HG02642 (cell line): ENCODE measurements at regions not wholly inside any gene's neighbourhood (a gene's known extent, or its start where the extent isn't known, plus 50 kb on each side); places are given as distances from the start of the nearest gene placed in this dataset.

Experiments
- ATAC-seq: cut with Tn5 transposase; IDR thresholded peaks from one replicate; pipeline ENCODE4 v1.9.1; 2021; ENCODE audit warnings: mild to moderate bottlenecking; ENCODE audit not compliant: unreplicated experiment, poor library complexity

DNA sequence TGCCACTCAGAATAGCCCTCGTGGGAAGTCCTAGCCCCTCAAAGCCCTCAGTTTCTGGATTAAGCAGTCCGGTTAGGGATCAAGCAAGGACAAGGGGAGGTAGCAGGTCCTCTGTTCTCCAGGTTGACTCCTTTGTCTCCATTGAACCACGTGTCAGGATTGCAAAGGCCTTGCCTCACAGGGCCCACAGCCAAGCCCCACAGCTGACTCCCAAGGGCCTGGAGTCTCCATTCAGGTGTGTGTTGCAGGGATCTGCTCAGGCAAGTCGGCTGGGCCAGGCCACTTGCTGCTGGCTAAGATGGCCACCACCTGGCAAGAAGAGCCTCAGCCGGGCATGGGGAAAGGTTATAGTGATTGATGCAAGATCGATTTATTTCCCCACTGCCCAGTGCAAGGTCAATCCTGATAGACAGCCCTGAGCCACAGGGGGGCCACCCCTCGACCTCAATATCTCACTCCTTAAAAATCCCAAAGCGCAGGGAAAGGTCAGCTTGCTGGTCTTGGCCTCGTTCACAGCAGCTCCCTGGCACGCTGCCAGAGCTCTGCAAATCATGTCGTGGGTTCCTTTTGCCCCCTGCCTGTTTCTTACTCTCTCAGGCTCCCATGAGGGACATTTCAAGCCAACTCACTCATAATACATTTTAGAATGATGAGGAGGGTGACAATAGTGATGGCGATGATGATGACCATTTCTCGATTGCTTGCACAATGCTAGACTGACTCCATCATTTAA lies 75.9 kb downstream of the EDN3 start:
- ATAC-seq = no peak

DNA sequence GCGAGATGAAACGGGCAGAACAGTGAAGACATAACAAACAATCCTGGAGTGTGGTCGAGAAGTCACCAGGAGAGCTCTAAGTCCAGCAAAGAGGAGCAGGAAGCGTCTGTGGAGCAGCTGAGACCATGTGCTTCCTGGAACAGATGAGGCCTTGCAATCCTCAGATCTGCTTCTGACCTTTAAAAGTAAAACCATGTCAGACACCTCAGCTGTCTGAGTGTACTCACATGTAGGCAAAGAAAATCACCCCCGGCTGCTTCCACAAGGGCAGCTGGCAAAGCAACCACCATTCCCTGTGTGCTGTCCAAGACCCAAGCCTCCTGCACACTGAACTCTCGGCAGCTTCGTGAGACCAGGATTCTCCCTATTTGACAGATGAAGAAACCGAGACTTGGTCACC lies 76.6 kb downstream of the EDN3 start:
- no peak for ATAC-seq

DNA sequence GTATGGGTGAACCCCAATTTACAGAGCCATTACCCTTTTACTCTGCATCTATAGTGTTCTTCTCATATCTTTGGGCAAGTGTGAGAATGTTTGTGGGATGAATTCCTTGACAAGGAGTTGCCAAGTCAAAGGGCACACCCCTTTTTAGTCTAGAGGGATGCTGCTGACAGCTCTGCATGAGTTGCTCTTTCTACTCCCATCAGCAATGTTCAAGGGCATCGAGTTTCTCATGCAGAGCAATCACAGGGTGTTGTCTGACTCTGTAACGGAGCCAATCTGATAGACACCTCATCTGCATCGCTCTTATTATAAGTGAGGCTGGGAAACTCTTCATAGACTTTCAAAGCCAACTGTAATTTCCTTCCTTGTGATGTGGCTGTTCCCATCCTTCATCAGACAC lies 77.4 kb downstream of the EDN3 start:
- no peak for ATAC-seq

DNA sequence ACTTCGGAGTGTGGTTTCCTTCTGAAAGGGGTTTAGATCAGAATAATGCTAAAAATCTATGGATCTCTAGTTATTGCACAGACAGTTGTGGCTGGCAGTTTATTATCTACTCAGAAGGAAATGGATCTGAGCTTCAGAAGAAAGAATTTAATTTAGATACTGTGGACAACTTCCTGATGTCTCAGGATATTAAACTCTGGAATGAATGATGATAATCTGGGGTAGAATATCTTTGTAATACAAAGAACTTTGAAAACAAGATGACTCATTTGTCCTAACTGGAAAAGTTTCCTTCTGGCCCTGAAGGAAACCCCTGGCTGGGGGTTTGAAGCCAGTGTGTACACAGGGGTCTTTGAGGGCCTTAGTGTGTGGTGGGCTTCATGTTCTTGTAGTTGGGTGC lies 78.0 kb downstream of the EDN3 start:
- ATAC-seq = no peak

DNA sequence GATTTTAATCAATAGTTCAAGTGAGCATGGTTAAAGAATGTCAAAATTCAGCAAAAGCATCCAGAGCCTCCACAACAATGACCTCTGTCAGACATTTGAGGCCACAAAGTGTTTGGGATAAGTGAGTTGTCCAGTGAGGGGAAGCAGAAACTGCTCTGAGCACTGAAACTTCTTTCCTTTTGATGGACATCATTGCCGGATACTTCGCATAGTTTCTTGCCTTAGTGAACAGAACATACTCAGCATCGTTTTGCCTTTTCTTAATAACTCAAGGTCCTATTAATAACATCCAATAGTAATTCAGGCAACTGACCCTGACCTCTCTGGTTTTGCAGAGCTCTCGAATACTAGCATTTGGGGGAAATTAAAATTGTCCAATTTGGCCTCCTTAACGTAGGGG lies 78.6 kb downstream of the EDN3 start:
- ATAC-seq = no peak

DNA sequence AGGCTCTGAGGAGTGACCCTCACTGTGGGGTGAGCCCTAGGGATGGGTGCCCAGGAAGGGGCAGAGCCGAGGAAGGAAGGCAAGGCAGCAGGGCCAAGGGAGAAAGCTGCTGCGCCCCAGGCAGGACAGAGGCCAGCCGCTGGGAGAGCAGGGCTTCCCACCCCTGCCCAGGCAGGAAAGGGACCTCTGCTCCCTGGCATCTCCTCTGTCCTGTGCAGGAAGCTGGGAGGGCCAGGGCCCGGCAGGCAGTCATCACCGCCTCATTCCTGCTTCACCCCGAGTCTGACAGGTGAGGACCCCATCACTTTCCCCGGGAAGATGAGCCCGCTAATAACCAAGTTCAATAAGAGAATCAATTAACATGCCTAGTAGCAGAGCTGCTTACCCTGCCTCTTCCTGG lies 81.3 kb downstream of the EDN3 start:
- no peak for ATAC-seq

DNA sequence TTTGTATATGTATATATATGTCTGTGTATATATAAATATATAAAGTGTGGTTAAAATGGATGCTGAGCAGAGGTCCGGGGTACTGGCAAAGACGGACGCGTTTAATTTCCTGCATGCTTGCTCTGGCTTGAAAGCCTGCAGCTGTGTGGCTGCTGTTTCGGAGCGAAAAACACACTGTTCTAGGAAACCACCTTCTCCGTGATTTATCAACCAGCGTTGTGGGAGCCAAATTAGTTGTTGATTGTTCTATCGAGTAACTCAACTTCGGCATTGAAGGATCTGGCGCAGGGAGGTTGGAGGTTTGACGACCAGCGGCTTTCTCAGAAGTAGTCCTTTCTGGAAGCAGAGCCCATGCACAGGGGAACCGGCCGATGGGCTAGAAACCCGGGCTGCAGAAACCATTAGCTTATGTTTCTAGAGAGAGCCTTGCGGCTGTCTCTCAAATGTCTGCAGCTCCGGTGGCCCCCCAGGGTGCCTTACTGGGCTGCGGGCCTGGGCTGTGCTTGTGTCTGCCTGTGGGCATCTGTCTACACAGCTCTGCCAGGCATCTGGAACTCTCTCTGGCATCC lies 81.8 kb downstream of the EDN3 start:
- no peak for ATAC-seq

DNA sequence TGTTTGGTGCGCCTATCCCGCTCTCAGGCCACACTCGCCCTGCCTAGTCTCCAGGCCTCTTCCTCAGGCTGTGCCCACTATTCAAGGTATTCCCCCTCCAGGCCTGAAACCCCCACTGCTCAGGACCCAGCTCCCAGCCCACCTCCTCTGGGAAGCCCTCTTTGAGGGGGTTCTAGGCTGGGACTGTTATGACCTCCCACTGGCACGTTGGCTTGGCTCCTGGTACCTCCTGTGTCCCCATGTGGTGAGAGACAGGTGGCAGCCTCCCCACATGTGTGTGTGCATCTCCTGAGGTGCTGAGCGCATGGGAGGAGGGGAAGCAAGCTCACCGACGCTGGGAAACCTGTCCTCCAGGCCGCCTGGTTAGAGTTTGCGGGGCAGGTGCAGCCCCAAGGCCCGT lies 82.5 kb downstream of the EDN3 start:
- no peak for ATAC-seq

DNA sequence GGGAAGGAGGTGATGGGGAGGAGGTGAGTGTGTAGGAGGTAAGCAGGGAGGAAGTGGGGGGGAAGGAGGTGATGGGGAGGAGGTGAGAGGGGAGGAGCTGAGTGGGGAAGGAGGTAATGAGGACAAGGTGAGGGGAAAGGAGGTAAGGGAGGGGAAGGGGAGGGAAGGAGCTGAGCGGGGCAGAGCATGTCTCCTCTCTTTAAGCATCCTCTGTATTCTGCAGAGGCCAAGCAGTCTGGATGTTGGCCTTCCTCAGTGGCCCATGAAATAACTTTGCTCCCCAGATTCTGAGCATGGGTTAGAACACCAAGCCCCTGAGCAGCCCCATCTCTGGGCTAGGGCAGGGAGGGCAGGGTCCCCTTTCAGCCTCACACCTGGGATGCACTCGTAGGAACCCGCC lies 84.6 kb downstream of the EDN3 start:
- ATAC-seq = no peak

DNA sequence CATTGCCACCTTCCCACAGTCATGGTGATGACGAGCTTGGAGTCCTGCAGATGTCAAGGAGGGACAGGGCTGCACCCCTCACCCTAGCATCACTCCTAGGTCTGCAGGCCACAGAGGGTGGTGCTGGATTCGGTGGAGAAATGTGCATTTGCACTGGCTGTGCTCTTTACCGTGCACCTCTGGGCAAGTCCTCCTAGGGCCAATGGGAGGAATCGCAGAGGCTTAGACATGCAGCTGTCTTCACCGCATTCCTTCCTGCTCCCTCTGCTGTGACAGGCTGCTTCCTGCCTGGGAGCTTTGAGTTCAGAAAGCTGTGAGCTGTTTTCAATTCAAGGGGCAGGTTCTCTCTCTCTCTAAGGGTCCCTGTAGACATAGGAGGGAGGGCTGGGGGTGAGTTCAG lies 85.1 kb downstream of the EDN3 start:
- no peak for ATAC-seq

DNA sequence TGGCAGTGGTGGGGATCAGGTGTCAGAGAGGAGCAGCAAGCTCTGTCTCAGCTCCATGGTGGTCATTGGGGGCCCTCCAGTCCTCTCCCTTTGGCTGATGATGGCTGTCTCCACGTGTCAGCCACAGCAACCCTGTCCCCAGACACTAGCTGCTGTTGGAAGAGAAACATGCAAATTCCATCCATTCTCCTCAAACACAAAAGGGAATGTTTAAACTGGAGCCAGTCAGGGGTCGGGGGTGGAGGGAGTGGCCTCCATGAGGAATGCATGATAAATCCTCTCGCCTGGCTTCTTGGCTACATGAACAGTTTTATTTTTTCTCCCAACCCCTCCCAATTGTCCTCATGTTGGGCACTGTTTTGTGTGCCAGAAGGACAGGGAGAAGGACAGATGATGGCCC lies 86.4 kb downstream of the EDN3 start:
- no peak for ATAC-seq

DNA sequence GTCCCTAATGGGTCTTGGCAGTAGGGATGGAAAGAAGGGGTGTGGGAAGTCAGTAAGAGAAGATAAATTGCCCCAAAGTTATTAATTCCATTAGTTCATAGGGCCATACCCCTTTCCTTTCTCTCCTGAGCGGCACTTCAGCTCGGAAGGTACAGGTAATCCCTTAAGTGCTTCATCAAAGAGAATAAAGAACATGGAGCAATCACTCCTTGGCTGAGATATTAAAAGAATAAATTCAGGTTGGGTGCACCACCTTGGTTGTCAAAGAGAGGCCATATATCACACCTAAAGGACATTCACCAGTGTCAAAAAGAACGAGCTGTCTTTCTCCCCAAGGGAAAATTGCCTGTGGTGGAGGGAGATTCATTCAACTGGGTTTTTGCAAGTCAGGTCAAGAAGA lies 87.5 kb downstream of the EDN3 start:
- ATAC-seq = no peak

DNA sequence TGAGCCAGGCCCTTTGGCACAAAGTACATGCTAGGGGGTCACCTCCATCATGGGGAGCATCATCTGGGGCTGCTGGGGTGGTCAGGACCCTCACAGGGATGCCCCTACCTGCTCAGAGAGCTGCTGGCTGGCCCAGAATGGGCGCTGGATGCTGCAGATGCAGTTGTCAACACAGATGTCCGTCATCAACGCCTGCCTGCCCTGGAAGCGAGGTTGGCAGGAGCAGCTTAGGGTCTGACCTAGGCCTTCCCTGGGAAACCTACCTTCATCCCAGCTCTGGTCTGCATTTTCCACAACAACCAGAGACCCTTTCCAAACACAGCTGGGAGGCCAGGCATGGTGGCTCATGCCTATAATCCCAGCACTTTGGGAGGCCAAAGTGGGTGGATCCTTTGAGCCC lies 88.0 kb downstream of the EDN3 start:
- ATAC-seq = no peak

DNA sequence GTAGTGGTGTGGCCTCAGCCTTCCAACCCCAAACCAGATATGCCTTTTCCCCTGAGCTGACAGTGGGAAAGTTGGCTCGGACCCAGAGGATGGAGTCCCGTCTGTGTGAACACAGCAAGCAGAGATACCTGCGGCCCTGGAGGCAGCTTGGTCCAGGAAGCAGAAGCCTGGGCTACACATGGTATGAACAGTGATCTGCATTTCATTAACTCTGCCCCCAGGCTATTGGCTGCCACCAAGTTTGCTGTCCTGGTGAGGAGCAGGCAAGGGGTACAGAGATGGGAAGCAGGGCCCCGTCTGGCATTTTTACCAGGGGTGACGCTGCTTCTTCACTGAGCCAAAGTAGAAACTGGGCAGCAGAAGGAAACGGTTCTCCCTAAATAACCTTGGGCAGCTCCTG lies 90.0 kb downstream of the EDN3 start:
- no peak for ATAC-seq

DNA sequence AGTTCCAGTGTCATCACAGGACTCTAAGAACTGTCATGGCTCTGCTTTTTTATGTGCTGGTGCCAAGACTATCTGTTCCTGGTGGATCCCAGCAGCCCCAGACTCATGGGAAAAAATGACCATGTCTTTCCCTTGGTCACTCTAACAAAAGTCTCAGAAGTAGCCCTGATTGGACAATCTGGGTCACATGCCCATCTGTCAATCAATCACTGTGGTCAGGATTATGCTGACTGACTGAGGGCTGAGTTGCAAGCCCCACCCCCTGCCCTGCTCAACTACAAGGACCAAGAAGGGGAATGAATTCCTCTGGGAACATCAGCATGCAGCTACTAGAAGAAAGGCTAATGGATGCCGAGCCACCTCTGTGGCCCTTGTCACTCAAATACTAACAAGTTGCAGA lies 91.6 kb downstream of the EDN3 start:
- no peak for ATAC-seq

DNA sequence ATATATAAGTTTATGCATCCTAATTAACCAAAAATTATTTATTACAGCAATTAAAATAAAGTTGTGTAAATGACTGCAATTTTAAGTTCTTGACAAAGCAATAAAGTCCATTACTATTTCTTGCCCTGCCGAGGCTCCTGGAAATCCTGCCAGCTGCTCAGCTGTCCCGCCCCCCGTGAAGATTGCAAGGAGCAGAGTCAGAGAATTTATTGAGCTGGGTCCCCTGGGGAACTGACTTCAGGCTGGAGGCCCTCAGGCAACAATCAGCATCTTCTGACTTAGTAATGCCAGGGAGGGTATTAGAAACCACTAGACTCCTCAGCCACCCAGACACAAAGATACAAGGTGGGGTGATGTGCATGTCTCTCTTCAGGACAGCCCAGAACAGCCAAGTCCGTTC lies 92.3 kb downstream of the EDN3 start:
- ATAC-seq = no peak

DNA sequence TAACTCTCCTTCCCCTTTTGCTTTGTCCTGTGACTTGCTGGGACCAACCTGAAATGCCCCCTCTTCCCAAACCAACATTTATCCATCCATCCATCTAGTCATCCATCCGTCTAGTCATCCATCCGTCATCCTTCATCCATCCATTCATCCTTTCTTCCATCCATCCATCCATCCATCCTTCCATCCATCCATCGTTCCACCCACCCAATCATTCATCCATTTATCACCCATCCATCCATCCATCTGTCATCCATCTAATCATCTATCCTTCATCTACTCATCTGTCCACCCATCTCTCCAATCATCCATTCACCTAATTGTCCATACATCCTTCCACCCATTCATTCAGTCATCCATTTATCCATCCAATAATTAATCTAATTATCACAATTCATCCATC lies 92.7 kb downstream of the EDN3 start:
- no peak for ATAC-seq

DNA sequence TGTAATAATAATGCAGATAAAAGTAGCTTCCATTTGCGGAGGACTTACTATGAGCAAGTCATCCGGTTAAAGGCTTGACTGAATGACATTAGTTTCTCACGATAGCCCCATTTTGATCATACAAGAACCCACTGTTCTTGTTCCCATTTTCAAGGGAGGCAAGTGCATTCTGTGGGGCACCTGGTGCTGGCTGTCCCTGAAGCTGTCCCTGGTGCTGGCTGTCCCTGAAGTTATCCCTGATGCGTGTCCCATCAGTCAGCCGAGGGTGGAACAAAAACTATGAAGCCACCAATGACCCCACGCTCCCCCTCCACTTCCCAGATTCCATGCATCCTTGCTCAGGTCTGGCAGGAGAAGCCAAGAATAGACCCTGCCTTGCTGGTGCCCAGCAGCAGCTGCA lies 95.3 kb downstream of the EDN3 start:
- no peak for ATAC-seq

DNA sequence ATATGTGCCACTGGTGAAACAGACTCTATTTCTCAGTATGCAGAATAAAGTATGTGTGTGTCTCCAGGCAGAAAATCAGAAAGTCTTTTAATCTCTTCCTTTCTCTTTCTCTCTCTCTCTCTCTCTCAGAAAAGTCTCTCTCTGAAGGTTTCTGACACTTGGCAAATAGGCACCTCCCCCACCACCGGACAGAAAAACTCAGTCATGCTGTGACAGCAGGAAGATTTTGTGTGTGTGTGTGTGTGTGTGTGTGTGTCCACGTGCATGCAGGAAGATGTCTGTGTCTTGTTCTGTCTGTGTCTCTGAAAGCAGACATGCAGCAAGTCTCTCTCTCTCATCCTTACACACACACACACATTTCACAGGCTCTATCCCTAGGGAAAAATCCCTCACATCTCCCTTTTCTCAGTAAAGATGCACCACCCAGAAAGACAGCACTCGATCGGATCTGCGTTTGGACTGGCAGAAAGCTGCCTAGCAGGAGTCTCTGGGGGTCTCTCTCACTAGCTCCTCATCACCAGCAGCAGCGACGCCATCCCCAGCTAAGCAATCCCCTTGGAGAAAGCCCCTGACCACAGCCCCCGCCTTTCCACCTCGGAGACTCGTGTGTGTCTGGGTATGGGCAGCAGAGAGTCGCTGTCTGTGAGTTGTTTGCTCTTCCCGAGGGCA lies 98.3 kb downstream of the EDN3 start:
- ATAC-seq = no peak

DNA sequence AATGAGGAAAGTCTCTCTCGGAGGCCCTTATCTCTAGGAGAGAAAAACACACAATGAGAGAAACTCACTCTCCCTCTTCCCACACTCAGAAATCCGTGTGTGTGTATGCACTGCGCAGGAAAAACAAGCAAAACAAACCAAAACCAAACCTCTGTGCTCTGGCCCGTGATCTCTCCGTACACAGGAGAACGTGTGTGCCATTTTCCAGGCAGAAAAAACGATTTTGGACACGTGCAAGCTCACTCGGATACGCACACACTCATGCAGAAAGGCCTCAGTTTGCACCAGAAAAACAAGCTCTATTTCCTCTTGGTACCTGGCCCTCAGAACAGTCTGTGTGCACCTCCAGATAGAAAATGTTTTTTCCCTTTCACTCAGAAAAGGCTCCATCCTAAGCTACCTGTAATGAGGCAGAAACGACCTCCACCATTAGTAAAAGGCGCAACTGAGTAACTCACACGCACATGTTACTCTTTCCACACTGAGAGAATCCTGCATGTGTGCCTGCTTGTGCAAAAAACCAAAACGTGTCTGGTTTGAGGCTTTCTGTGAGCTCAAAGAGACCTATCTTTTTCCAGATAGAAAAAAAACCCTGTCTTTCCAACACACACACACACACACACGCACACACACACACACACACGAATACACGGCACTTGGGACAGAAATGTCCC lies 99.2 kb downstream of the EDN3 start:
- ATAC-seq = no peak

DNA sequence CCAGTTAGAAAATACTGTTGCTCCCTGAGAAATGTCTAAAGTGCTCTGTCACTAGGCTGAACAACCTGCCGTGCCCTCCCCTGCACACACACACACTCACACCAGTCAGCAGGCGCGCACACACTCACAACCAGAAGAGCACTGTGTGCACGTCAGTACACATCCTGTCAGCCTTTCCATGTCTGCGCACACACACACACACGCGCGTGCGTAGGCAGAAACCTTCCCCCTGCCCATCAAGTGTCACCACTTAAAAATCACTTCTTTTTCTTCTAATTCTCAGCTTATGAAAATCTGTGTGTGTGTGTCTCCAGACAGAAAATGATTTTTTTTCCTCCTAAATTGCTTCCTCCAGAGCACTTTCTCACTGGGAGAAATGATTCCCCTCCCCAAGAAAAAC lies 100.3 kb downstream of the EDN3 start:
- ATAC-seq = no peak
